Mesenchymal stem cell (in vitro differentiated cells and primary cell): ENCODE measurements at regions not wholly inside any gene's neighbourhood (a gene's known extent, or its start where the extent isn't known, plus 50 kb on each side); places are given as distances from the start of the nearest gene placed in this dataset.

Experiments
- DNase-seq: peaks from one replicate; pipeline ENCODE4 v3.0.0-alpha.2; 2013
- H2AFZ ChIP-seq: one replicate; pipeline ENCODE4 v1.6.1; 2013; ENCODE audit warnings: low read depth, mild to moderate bottlenecking, control low read depth, inconsistent platforms, low read length, moderate library complexity
- H2AK5ac ChIP-seq: 2 replicates; pipeline ENCODE4 v1.6.1; 2013; ENCODE audit warnings: low read length, moderate library complexity, mild to moderate bottlenecking, inconsistent platforms; ENCODE audit not compliant: severe bottlenecking
- H2BK120ac ChIP-seq: one replicate; pipeline ENCODE4 v1.6.1; 2013; ENCODE audit warnings: low read depth, mild to moderate bottlenecking, inconsistent platforms, low read length, moderate library complexity
- H2BK12ac ChIP-seq, 2 experiments: one replicate each; pipeline ENCODE4 v1.6.1; 2013; ENCODE audit warnings: inconsistent platforms in 2 of 2, low read length in 2 of 2, mild to moderate bottlenecking in 2 of 2, moderate library complexity in 2 of 2, control low read depth in 1 of 2
- H2BK15ac ChIP-seq: one replicate; pipeline ENCODE4 v1.6.1; 2013; ENCODE audit warnings: mild to moderate bottlenecking, low read depth, inconsistent platforms; ENCODE audit not compliant: poor library complexity, severe bottlenecking
- H2BK5ac ChIP-seq: 2 replicates; pipeline ENCODE4 v1.6.1; 2013; ENCODE audit warnings: low read depth, mild to moderate bottlenecking, low read length, control low read depth, inconsistent platforms; ENCODE audit not compliant: poor library complexity, severe bottlenecking
- H3K14ac ChIP-seq, 2 experiments: one replicate each; pipeline ENCODE4 v1.6.1; 2013; ENCODE audit warnings: inconsistent platforms in 2 of 2, low read length in 2 of 2, control low read depth in 1 of 2, mild to moderate bottlenecking in 1 of 2, moderate library complexity in 1 of 2
- H3K18ac ChIP-seq, 2 experiments: one replicate each; pipeline ENCODE4 v1.6.1; 2013; ENCODE audit warnings: inconsistent platforms in 2 of 2, low read length in 2 of 2, control low read depth in 1 of 2, low read depth in 1 of 2, mild to moderate bottlenecking in 1 of 2
- H3K23ac ChIP-seq, 2 experiments: one replicate each; pipeline ENCODE4 v1.6.1; 2013; ENCODE audit warnings: inconsistent platforms in 2 of 2, low read length in 2 of 2, mild to moderate bottlenecking in 2 of 2, moderate library complexity in 2 of 2, control low read depth in 1 of 2
- H3K27ac ChIP-seq: 2 replicates; pipeline ENCODE4 v1.5.1; 2013; ENCODE audit warnings: mild to moderate bottlenecking, moderate library complexity, low read length, control low read depth, inconsistent platforms; ENCODE audit not compliant: poor library complexity, severe bottlenecking
- H3K27me3 ChIP-seq, 2 experiments: 2 replicates each; pipeline versions ENCODE4 v1.6.1 to v1.7.0; 2013; ENCODE audit warnings: low read length in 2 of 2, mild to moderate bottlenecking in 2 of 2, moderate library complexity in 2 of 2, control low read depth in 1 of 2, inconsistent platforms in 1 of 2; ENCODE audit not compliant: control insufficient read depth in 1 of 2, insufficient read depth in 1 of 2
- H3K36me3 ChIP-seq, 2 experiments: 2 replicates each; pipeline versions ENCODE4 v1.6.1 to v1.7.0; 2013; ENCODE audit warnings: low read length in 2 of 2, control low read depth in 1 of 2, inconsistent platforms in 1 of 2, low read depth in 1 of 2, mild to moderate bottlenecking in 1 of 2; ENCODE audit not compliant: insufficient read depth in 2 of 2, control insufficient read depth in 1 of 2
- H3K4ac ChIP-seq, 2 experiments: one replicate each; pipeline ENCODE4 v1.6.1; 2013; ENCODE audit warnings: inconsistent platforms in 2 of 2, low read length in 2 of 2, mild to moderate bottlenecking in 2 of 2, moderate library complexity in 2 of 2, control low read depth in 1 of 2, low read depth in 1 of 2
- H3K4me1 ChIP-seq: 2 replicates; pipeline ENCODE4 v1.6.1; 2013; ENCODE audit warnings: low read depth, low read length, control low read depth; ENCODE audit not compliant: control insufficient read depth, insufficient read depth
- H3K4me2 ChIP-seq: 2 replicates; pipeline ENCODE4 v1.6.1; 2013; ENCODE audit warnings: low read length, mild to moderate bottlenecking, inconsistent platforms; ENCODE audit not compliant: poor library complexity, severe bottlenecking
- H3K4me3 ChIP-seq, 2 experiments: 2 replicates each; pipeline versions ENCODE4 v1.5.1 to v1.7.0; 2013; ENCODE audit warnings: low read length in 2 of 2, mild to moderate bottlenecking in 2 of 2, control low read depth in 1 of 2, low read depth in 1 of 2; ENCODE audit not compliant: insufficient read depth in 1 of 2
- H3K79me1 ChIP-seq: replicated peaks from 2 replicates; pipeline ENCODE4 v1.6.1; 2013; ENCODE audit warnings: mild to moderate bottlenecking, control low read depth, low read length, inconsistent platforms; ENCODE audit not compliant: poor library complexity, severe bottlenecking
- H3K9ac ChIP-seq: 2 replicates; pipeline ENCODE4 v1.7.0; 2013; ENCODE audit warnings: mild to moderate bottlenecking, low read length, moderate library complexity
- H3K9me3 ChIP-seq: 2 replicates; pipeline ENCODE4 v1.7.0; 2013; ENCODE audit warnings: mild to moderate bottlenecking, low read length; ENCODE audit not compliant: control insufficient read depth
- H4K8ac ChIP-seq: one replicate; pipeline ENCODE4 v1.6.1; 2013; ENCODE audit warnings: inconsistent platforms, mild to moderate bottlenecking, low read length, moderate library complexity
- H4K91ac ChIP-seq: one replicate; pipeline ENCODE4 v1.6.1; 2013; ENCODE audit warnings: mild to moderate bottlenecking, low read length, inconsistent platforms
- WGBS: methylation state at CpG from one replicate; pipeline ENCODE4 v1.1.7; 2013; ENCODE audit warnings: mixed read lengths; 5-methylcytosine and 5-hydroxymethylcytosine counted together

DNA sequence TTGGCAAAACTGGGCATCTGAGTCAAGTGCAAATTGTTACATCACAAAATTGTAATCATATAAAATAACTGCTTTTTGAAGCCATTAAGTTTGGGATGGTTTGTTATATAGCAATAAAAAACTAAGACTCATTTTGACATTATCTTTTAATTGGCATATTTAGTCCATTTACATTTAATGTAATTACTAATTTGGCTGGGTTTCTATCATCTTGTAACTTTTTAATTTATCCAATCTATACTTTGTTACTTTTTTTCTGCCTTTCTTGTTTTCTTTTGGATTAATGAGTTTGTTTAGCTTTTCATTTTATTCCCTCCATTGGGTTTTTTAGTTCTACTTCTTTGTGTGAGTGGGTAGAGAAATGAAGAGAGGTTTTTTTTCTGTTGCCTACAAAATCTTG, 76.3 kb downstream of the DRAM2 start:
- Histone ChIP-seq H2AFZ (no peak overlapping the region), H3K4me3 (no peak overlapping the region), H2AK5ac (no peak overlapping the region), H4K8ac (no peak overlapping the region), H3K27me3 (no peaks in the 10 kb centered on the region), H3K4me1 (no peaks in the 10 kb centered on the region), H2BK5ac (no peak overlapping the region), H3K27ac (no peak overlapping the region), H3K23ac (no peak overlapping the region), H2BK120ac (no peak overlapping the region), H3K14ac (no peak overlapping the region), H4K91ac (no peak overlapping the region), H3K4me2 (no peak overlapping the region), H3K4ac (no peak overlapping the region), H3K36me3 (no peaks in the 10 kb centered on the region), H3K9me3 (peaks cover 15% of the 10 kb centered on the region), H2BK12ac (no peak overlapping the region), H2BK15ac (no peak overlapping the region), H3K18ac (no peak overlapping the region), H3K9ac (no peak overlapping the region), H3K79me1 (no peaks in the 10 kb centered on the region)
- DNase-seq: no peak

- Histone ChIP-seq H3K27me3 (no peaks in the 10 kb centered on the region), H3K18ac (no peak overlapping the region), H4K8ac (no peak overlapping the region), H3K27ac (no peak overlapping the region), H3K23ac (no peak overlapping the region), H3K36me3 (no peaks in the 10 kb centered on the region), H2BK15ac (no peak overlapping the region), H3K9me3 (peaks cover 15% of the 10 kb centered on the region), H3K4ac (no peak overlapping the region), H3K14ac (no peak overlapping the region), H3K4me3 (no peak overlapping the region), H2AK5ac (no peak overlapping the region), H3K4me1 (no peaks in the 10 kb centered on the region), H4K91ac (no peak overlapping the region), H2BK5ac (no peak overlapping the region), H2AFZ (no peak overlapping the region), H2BK12ac (no peak overlapping the region), H3K4me2 (no peak overlapping the region), H3K9ac (no peak overlapping the region), H2BK120ac (no peak overlapping the region), H3K79me1 (no peaks in the 10 kb centered on the region)
- DNase-seq: no peak
- 33% methylated on average over 2 of the region's 2 CpGs for WGBS
Measured at GRCh38 chr1:111062624-111063023, 77.3 kb downstream of the DRAM2 start.

GRCh38 chr1:111062081-111062480, 77.8 kb downstream of the DRAM2 start:
- H2AK5ac ChIP-seq: no peak overlapping the region
- no peak overlapping the region for H3K4ac ChIP-seq
- no peak overlapping the region for H3K27ac ChIP-seq
- H3K4me3 ChIP-seq: no peak overlapping the region
- H3K79me1 ChIP-seq: no peaks in the 10 kb centered on the region
- H2BK15ac ChIP-seq: no peak overlapping the region
- no peak overlapping the region for H3K4me2 ChIP-seq
- peaks cover 13% of the 10 kb centered on the region for H3K9me3 ChIP-seq
- no peak overlapping the region for H2AFZ ChIP-seq
- no peaks in the 10 kb centered on the region for H3K4me1 ChIP-seq
- H3K27me3 ChIP-seq: no peaks in the 10 kb centered on the region
- no peak for DNase-seq
- no peak overlapping the region for H4K8ac ChIP-seq
- no peak overlapping the region for H4K91ac ChIP-seq
- no peak overlapping the region for H2BK12ac ChIP-seq
- no peaks in the 10 kb centered on the region for H3K36me3 ChIP-seq
- no peak overlapping the region for H2BK120ac ChIP-seq
- H3K23ac ChIP-seq: no peak overlapping the region
- no peak overlapping the region for H3K9ac ChIP-seq
- H3K14ac ChIP-seq: no peak overlapping the region
- H2BK5ac ChIP-seq: no peak overlapping the region
- H3K18ac ChIP-seq: no peak overlapping the region

- Histone ChIP-seq H3K4me1 (no peaks in the 10 kb centered on the region), H3K4me2 (no peak overlapping the region), H4K91ac (no peak overlapping the region), H2BK120ac (no peak overlapping the region), H3K4me3 (no peak overlapping the region), H3K27ac (no peak overlapping the region), H2BK5ac (no peak overlapping the region), H3K23ac (no peak overlapping the region), H3K9ac (no peak overlapping the region), H4K8ac (no peak overlapping the region), H3K27me3 (no peaks in the 10 kb centered on the region), H3K4ac (no peak overlapping the region), H3K36me3 (no peaks in the 10 kb centered on the region), H3K14ac (no peak overlapping the region), H2AK5ac (no peak overlapping the region), H2AFZ (no peak overlapping the region), H2BK12ac (no peak overlapping the region), H2BK15ac (no peak overlapping the region), H3K18ac (no peak overlapping the region), H3K79me1 (no peaks in the 10 kb centered on the region), H3K9me3 (no peaks in the 10 kb centered on the region)
- no peak for DNase-seq
- 93% methylated on average over 2 of the region's 2 CpGs for WGBS
Measured at GRCh38 chr1:111054656-111055055, 85.2 kb downstream of the DRAM2 start.
